ENCODE measurements at regions not wholly inside any gene's neighbourhood (a gene's known extent, or its start where the extent isn't known, plus 50 kb on each side); places are given as distances from the start of the nearest gene placed in this dataset.

GRCh38 chr5:4553978-4554377, 586.2 kb upstream of the ADAMTS16 start:
- H3K9me3 Mint-ChIP-seq, result peaks cover 10 to 27% of the 10 kb centered on the region in 2 donors
- H3K27me3 Mint-ChIP-seq, result no peaks in the 10 kb centered on the region
- no peak overlapping the region for H3K4me3 Mint-ChIP-seq
- H3K27ac Mint-ChIP-seq, result no peak overlapping the region
- H3K36me3 Mint-ChIP-seq (ENCODE audit: insufficient read depth), result no peaks in the 10 kb centered on the region
- DNase-seq (no peak), ATAC-seq (replicated peaks) (no peak)
- H3K4me1 Mint-ChIP-seq (ENCODE audit: low read depth in 2 of 2), result no peaks in the 10 kb centered on the region

DNA sequence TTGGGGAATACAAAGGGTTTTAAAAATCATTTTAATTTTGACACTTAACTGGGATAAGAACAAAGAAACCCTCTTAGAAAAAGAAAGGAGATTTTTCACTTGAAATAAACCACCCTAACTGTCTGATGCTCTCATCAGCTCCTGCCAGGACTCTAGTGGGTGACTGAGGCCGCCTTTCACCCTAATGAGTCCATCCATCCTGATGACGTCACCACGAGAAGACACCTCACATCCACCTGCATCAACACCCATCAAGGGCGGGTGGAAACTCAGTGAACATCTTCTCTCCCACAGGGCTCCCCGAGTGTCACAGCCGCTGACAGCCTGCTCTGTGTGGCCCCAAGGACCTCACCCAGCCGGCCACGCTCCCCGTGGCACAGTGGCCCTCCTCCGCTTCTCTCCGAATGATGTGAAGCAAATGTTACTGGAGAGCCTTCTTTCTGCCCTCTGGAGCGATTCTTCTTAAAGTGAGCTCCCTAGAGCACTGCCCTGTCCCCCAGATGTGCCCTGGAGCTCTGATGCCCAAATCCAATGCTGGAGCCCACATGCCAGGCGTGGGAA, 584.3 kb upstream of the ADAMTS16 start:
- H3K4me3 Mint-ChIP-seq, result no peak overlapping the region
- DNase-seq (no peak), ATAC-seq (replicated peaks) (no peak)
- H3K27ac Mint-ChIP-seq, result no peak overlapping the region
- no peaks in the 10 kb centered on the region for H3K4me1 Mint-ChIP-seq (ENCODE audit: low read depth in 2 of 2)
- H3K27me3 Mint-ChIP-seq, result no peaks in the 10 kb centered on the region
- peaks cover 3 to 22% of the 10 kb centered on the region in 2 donors for H3K9me3 Mint-ChIP-seq
- H3K36me3 Mint-ChIP-seq (ENCODE audit: insufficient read depth), result no peaks in the 10 kb centered on the region

GRCh38 chr5:4561403-4561802, 578.7 kb upstream of the ADAMTS16 start:
- no peak for DNase-seq
- Mint-ChIP-seq H3K27ac (no peak overlapping the region), H3K4me1 (ENCODE audit: low read depth in 2 of 2) (no peaks in the 10 kb centered on the region), H3K36me3 (ENCODE audit: insufficient read depth) (no peaks in the 10 kb centered on the region), H3K4me3 (no peak overlapping the region), H3K27me3 (no peaks in the 10 kb centered on the region), H3K9me3 (peaks cover 6 to 33% of the 10 kb centered on the region in 2 donors)
- no peak for ATAC-seq (replicated peaks)

DNA sequence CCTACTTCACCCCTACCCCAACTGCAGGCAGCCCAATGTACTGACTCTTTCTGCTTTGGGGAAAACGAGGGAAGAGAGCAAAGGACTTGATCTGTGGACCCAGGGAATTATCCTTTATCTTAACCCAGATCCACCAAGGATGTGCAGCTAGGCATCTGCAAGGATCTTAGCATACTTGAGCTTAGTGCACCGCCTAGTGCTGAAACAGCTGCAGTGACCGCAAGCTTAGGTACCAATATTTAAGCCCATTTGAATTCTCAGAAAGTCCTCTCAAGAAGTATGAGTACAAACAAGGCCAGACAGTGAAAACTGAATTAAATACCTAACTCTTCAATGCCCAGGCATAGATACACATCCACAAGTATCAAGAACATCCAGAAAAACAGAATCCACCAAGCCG, 576.7 kb upstream of the ADAMTS16 start:
- DNase-seq (no peak), ATAC-seq (replicated peaks) (no peak)
- no peaks in the 10 kb centered on the region for H3K27me3 Mint-ChIP-seq
- no peak overlapping the region for H3K27ac Mint-ChIP-seq
- H3K36me3 Mint-ChIP-seq (ENCODE audit: insufficient read depth), result no peaks in the 10 kb centered on the region
- H3K4me3 Mint-ChIP-seq, result no peak overlapping the region
- H3K4me1 Mint-ChIP-seq (ENCODE audit: low read depth in 2 of 2), result no peaks in the 10 kb centered on the region
- H3K9me3 Mint-ChIP-seq, result peaks cover 8 to 30% of the 10 kb centered on the region in 2 donors

DNA sequence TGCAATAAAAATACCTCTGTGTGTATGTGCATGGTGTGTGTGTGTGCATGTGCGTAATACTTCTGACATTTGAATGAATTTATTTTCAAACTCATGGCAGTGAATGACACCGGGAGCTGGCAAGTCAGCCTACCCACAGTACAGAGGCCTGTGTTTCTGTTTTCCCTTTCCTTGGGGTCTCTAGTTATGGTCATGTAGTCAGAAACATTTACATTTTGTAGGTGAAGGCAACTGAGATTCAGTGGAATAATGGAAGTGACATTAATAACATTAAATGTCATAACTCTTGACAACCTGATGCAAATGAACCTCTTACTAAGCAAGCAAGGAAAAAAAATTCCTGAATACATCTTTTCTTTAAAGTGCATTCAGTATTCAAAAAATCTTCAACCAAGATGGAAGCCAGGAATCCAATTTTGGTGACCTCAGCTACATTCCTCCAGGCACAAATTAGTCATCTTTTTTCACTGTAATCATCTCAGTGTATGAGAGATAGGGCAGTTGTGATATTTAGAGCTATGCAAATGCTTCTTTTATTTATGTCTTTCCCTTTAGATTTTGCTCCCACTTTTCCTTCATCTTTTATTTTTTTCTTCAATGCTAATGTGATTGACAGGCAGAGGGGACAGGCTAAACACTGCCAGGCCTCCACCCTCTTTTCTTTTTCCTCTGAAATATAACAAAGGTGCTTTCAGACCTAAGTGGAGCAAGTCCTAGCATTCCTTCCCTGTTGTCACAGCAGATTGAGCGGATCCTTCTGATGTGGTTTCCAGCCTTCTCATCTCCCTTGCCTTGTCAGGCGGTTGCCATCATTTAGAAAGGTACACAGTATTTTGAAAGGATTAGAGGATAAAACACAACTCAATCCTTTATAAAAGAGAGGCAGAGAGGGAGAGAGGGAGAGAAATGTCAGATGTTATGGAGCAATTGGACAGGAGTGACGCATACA, 569.8 kb upstream of the ADAMTS16 start:
- no peaks in the 10 kb centered on the region for H3K36me3 Mint-ChIP-seq (ENCODE audit: insufficient read depth)
- H3K4me3 Mint-ChIP-seq, result no peak overlapping the region
- ATAC-seq (replicated peaks) (no peak), DNase-seq (no peak)
- no peaks in the 10 kb centered on the region for H3K27me3 Mint-ChIP-seq
- H3K27ac Mint-ChIP-seq, result no peak overlapping the region
- no peaks in the 10 kb centered on the region for H3K4me1 Mint-ChIP-seq (ENCODE audit: low read depth in 2 of 2)
- H3K9me3 Mint-ChIP-seq, result peaks cover 7 to 10% of the 10 kb centered on the region in 2 donors

- ATAC-seq (replicated peaks) (no peak), DNase-seq (no peak)
- no peak overlapping the region for H3K27ac Mint-ChIP-seq
- no peak overlapping the region for H3K4me3 Mint-ChIP-seq
- no peaks in the 10 kb centered on the region for H3K36me3 Mint-ChIP-seq (ENCODE audit: insufficient read depth)
- H3K27me3 Mint-ChIP-seq, result no peaks in the 10 kb centered on the region
- H3K9me3 Mint-ChIP-seq, result peaks cover 7 to 10% of the 10 kb centered on the region in 2 donors
- no peaks in the 10 kb centered on the region for H3K4me1 Mint-ChIP-seq (ENCODE audit: low read depth in 2 of 2)
Observed at GRCh38 chr5:4571248-4571948, 568.7 kb upstream of the ADAMTS16 start.

DNA sequence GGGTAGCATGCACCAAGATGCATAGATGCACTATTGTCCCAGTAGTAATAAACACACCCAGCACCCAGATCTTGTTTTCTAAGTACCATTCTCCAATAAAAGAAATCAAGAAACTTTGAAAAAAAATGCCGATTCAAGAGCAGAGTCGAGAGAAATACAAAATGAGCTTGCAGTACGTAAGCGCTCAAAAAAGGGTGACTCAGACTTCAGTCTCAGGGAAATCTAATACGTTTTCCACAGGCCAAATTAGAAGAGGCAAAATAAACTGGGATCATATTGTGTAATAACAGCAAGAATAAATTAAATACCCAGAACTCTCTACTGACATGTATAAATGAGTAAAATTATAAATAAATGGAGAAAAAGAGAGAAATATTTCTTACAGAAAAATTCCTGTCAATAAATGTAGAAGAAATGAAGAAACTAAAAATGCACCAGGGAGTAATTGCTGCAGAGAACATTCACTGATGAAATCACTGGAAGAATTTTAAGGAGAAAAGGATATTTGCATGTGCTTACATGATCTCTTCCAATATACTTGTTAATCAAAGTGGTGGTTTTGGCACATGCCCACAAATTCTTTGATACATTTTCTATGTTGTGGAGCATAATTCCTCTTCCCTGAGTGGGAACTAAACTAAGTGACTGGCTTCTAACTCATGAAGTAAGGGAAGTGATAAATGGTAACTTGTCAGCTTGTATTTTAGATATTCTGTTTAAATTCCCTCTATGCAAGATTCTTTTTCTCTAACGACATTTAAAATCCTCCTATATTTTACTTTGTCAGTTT, 567.6 kb upstream of the ADAMTS16 start:
- H3K36me3 Mint-ChIP-seq (ENCODE audit: insufficient read depth), result no peaks in the 10 kb centered on the region
- H3K27me3 Mint-ChIP-seq, result no peaks in the 10 kb centered on the region
- H3K4me1 Mint-ChIP-seq (ENCODE audit: low read depth in 2 of 2), result no peaks in the 10 kb centered on the region
- peaks cover 7 to 8% of the 10 kb centered on the region in 2 donors for H3K9me3 Mint-ChIP-seq
- H3K4me3 Mint-ChIP-seq, result no peak overlapping the region
- no peak for DNase-seq
- no peak overlapping the region for H3K27ac Mint-ChIP-seq
- no peak for ATAC-seq (replicated peaks)

DNA sequence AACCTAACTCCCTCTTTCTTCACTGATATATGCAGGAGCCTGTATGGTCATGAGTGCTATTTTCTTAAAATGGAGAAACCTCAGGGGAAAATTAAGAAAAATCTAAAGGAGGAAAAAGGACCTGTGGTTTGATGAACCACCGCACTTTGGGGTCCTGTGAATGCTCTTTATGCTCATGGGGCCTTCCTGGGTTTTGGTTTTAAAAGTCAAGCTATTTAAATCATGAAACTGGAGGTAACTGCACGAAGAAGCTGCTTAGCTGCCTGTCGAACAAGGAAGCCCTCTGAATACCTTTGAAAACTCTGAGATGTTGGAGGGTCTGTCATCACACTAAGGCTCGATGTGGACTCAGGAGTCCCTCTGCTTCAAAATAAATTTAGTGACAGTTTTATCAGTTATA, 564.5 kb upstream of the ADAMTS16 start:
- no peak overlapping the region for H3K27ac Mint-ChIP-seq
- no peaks in the 10 kb centered on the region for H3K36me3 Mint-ChIP-seq (ENCODE audit: insufficient read depth)
- ATAC-seq (replicated peaks) (no peak), DNase-seq (no peak)
- H3K27me3 Mint-ChIP-seq, result no peaks in the 10 kb centered on the region
- H3K4me3 Mint-ChIP-seq, result no peak overlapping the region
- H3K9me3 Mint-ChIP-seq, result peaks cover 18 to 19% of the 10 kb centered on the region in 2 donors
- H3K4me1 Mint-ChIP-seq (ENCODE audit: low read depth in 2 of 2), result no peaks in the 10 kb centered on the region

DNA sequence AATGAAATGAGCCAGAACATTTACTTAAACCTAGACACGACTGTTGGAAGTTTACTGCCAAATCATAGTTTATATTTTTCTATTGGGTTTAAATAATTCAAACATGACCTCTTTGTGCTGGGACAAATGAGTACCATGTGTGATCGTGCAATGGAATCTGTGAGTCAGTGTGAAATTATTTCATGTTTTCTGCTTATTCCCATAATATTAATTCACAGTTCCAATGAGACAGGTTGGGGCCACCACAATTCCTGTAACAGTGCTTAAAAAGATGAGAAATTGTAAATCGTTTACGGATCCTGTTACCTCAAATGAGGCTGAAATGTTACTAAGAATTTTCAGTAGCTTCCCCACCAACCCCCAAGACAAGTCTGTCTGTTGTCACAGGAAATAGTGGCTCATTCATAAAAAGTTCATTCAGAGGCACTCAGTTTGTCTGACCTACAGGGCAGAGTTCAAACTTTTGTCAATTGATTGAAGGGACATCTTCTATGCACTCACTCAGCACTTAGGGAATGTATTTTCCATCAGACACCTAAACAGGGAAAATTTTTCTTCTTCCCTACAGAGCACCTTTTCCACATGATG, 563.9 kb upstream of the ADAMTS16 start:
- Mint-ChIP-seq H3K27me3 (no peaks in the 10 kb centered on the region), H3K4me3 (no peak overlapping the region), H3K27ac (no peak overlapping the region), H3K4me1 (ENCODE audit: low read depth in 2 of 2) (no peaks in the 10 kb centered on the region), H3K9me3 (peaks cover 20 to 25% of the 10 kb centered on the region in 2 donors), H3K36me3 (ENCODE audit: insufficient read depth) (no peaks in the 10 kb centered on the region)
- no peak for DNase-seq
- ATAC-seq (replicated peaks), result no peak

GRCh38 chr5:4576908-4577307, 563.2 kb upstream of the ADAMTS16 start:
- no peaks in the 10 kb centered on the region for H3K4me1 Mint-ChIP-seq (ENCODE audit: low read depth in 2 of 2)
- H3K4me3 Mint-ChIP-seq, result no peak overlapping the region
- H3K27ac Mint-ChIP-seq, result no peak overlapping the region
- H3K9me3 Mint-ChIP-seq, result peaks cover 20 to 27% of the 10 kb centered on the region in 2 donors
- DNase-seq, result no peak
- no peaks in the 10 kb centered on the region for H3K36me3 Mint-ChIP-seq (ENCODE audit: insufficient read depth)
- H3K27me3 Mint-ChIP-seq, result no peaks in the 10 kb centered on the region
- no peak for ATAC-seq (replicated peaks)

DNA sequence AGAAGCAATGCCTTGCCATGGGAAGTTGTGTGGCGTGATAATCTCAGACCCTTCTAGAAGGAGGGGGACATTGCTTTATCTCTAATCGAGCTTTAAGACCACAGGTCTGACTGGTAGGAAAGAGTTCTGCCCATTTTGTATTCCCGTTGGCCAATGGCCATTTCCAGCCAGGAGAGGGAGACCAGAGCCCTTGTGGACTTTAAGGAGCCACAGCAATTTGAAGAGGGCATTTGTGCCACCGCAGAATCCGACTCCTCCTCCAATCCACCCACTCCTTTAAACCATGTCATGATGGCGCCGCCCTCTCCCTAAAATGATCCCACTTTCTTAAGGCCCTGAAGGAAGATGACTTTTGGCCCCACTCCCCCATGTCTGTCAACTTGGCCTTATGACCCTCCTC, 560.5 kb upstream of the ADAMTS16 start:
- ATAC-seq (replicated peaks) (no peak), DNase-seq (no peak)
- Mint-ChIP-seq H3K4me3 (no peak overlapping the region), H3K27ac (no peak overlapping the region), H3K36me3 (ENCODE audit: insufficient read depth) (no peaks in the 10 kb centered on the region), H3K9me3 (peaks cover 20 to 21% of the 10 kb centered on the region in 2 donors), H3K27me3 (no peaks in the 10 kb centered on the region), H3K4me1 (ENCODE audit: low read depth in 2 of 2) (no peaks in the 10 kb centered on the region)

DNA sequence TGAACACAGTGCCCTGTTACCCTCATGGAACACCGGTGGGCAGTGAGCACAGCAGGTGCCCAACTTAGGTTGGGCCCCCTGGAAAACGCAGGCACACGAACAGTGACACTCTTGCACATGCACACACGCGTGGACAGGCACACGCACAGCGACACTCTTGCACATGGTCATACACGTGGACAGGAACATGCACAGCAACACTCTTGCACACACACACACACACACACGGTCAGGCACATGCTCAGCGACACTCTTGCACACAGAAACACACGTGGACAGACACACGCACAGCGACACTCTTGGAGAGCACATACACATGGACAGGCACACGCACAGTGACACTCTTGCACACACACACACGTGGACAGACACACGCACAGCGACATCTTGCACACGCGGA, 559.4 kb upstream of the ADAMTS16 start:
- H3K9me3 Mint-ChIP-seq, result peaks cover 23 to 27% of the 10 kb centered on the region in 2 donors
- no peaks in the 10 kb centered on the region for H3K4me1 Mint-ChIP-seq (ENCODE audit: low read depth in 2 of 2)
- H3K4me3 Mint-ChIP-seq, result no peak overlapping the region
- no peak for ATAC-seq (replicated peaks)
- no peak overlapping the region for H3K27ac Mint-ChIP-seq
- no peaks in the 10 kb centered on the region for H3K27me3 Mint-ChIP-seq
- H3K36me3 Mint-ChIP-seq (ENCODE audit: insufficient read depth), result no peaks in the 10 kb centered on the region
- DNase-seq, result no peak

- ATAC-seq (replicated peaks) (no peak), DNase-seq (no peak)
- no peaks in the 10 kb centered on the region for H3K36me3 Mint-ChIP-seq (ENCODE audit: insufficient read depth)
- no peak overlapping the region for H3K4me3 Mint-ChIP-seq
- H3K27ac Mint-ChIP-seq, result no peak overlapping the region
- H3K27me3 Mint-ChIP-seq, result no peaks in the 10 kb centered on the region
- H3K4me1 Mint-ChIP-seq (ENCODE audit: low read depth in 2 of 2), result no peaks in the 10 kb centered on the region
- peaks cover 25 to 32% of the 10 kb centered on the region in 2 donors for H3K9me3 Mint-ChIP-seq
Observed at GRCh38 chr5:4581289-4581688, 558.8 kb upstream of the ADAMTS16 start.

Data from effector memory CD8-positive, alpha-beta T cell (primary cell).